ENCODE measurements at regions not wholly inside any gene's neighbourhood (a gene's known extent, or its start where the extent isn't known, plus 50 kb on each side); places are given as distances from the start of the nearest gene placed in this dataset.
A peak's percentile ranks its signal among the peaks of the same experiment; 100 is the strongest.

- TF ChIP-seq NKRF (conservative IDR thresholded peaks at IDR 0.05) (peak; percentile 97), DPF2 (IDR thresholded peaks at IDR 0.05) (peak; percentile 77), HDAC6 (IDR thresholded peaks at IDR 0.05; ENCODE audit: unreplicated experiment) (peak; percentile 69), BHLHE40 (IDR thresholded peaks at IDR 0.05; ENCODE audit: borderline replicate concordance in 1 of 2, low read depth in 2 of 2, low read length in 1 of 2) (peak in 1 of 2 experiments; percentile 72; a peak in 2 of 4 replicates), BACH1 (IDR thresholded peaks at IDR 0.05; ENCODE audit: borderline replicate concordance) (0 out of 2 replicates have a peak, but pooled peaks have one; percentile 69), ZNF687 (IDR thresholded peaks at IDR 0.05) (peak; percentile 77; the same call in 1 of the 2 replicates), MXI1 (IDR thresholded peaks at IDR 0.05; ENCODE audit: low read depth, low read length) (peak; percentile 57; the same call in 1 of the 2 replicates), ZNF217 (IDR thresholded peaks at IDR 0.05) (no peak), MYB (IDR thresholded peaks at IDR 0.05; ENCODE audit: borderline replicate concordance, low read depth, low read length) (no peak), LARP7 (IDR thresholded peaks at IDR 0.05) (peak; percentile 97), GATAD2B (conservative IDR thresholded peaks at IDR 0.05; ENCODE audit: low read depth) (peak; percentile 92), NRF1 (conservative IDR thresholded peaks at IDR 0.05; ENCODE audit: low read depth, low read length) (peak; percentile 59), IKZF2 (IDR thresholded peaks at IDR 0.05) (no peak), RBBP5 (conservative IDR thresholded peaks at IDR 0.05) (no peak), RAD21 (IDR thresholded peaks at IDR 0.05; ENCODE audit: insufficient read depth, low read depth, low read length) (no peak), CUX1 (IDR thresholded peaks at IDR 0.05; ENCODE audit: insufficient replicate concordance, low read depth, low read length) (no peak)
Measured at GRCh38 chr5:14011089-14012020, 66.9 kb upstream of the DNAH5 start (continued).
